Fibroblast of lung (primary cell): ENCODE measurements at regions not wholly inside any gene's neighbourhood (a gene's known extent, or its start where the extent isn't known, plus 50 kb on each side); places are given as distances from the start of the nearest gene placed in this dataset.

ENCODE experiments used
- EZH2 ChIP-seq: IDR thresholded peaks from 2 replicates; pipeline ENCODE4 v1.5.1; 2012; ENCODE audit warnings: low read length, control low read depth, mild to moderate bottlenecking; ENCODE audit errors: missing control alignments
- TF ChIP-seq, protein P1 (sequence below), 2 donors: IDR thresholded peaks in 1 of 2; conservative IDR thresholded peaks in 1 of 2; 1 replicate in 1 of 2; 2 replicates in 1 of 2; pipeline ENCODE4 v1.5.1; 2011 to 2012; ENCODE audit warnings: low read length in 2 of 2, control low read depth in 1 of 2, inconsistent platforms in 1 of 2, low read depth in 1 of 2, mild to moderate bottlenecking in 1 of 2

- TF ChIP-seq, protein P1, sequence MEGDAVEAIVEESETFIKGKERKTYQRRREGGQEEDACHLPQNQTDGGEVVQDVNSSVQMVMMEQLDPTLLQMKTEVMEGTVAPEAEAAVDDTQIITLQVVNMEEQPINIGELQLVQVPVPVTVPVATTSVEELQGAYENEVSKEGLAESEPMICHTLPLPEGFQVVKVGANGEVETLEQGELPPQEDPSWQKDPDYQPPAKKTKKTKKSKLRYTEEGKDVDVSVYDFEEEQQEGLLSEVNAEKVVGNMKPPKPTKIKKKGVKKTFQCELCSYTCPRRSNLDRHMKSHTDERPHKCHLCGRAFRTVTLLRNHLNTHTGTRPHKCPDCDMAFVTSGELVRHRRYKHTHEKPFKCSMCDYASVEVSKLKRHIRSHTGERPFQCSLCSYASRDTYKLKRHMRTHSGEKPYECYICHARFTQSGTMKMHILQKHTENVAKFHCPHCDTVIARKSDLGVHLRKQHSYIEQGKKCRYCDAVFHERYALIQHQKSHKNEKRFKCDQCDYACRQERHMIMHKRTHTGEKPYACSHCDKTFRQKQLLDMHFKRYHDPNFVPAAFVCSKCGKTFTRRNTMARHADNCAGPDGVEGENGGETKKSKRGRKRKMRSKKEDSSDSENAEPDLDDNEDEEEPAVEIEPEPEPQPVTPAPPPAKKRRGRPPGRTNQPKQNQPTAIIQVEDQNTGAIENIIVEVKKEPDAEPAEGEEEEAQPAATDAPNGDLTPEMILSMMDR (conservative IDR thresholded peaks at IDR 0.05 in 1 of 2, IDR thresholded peaks at IDR 0.05 in 1 of 2; ENCODE audit: low read depth in 1 of 2, low read length in 2 of 2), result no peak
- no peak for TF ChIP-seq EZH2
Measured at GRCh38 chr19:32029235-32029634, 316.2 kb upstream of the ZNF507 start.
